ENCODE measurements at regions not wholly inside any gene's neighbourhood (a gene's known extent, or its start where the extent isn't known, plus 50 kb on each side); places are given as distances from the start of the nearest gene placed in this dataset.

- DNase-seq: no peak
Observed at GRCh38 chr6:14921170-14921569, 324.7 kb upstream of the JARID2 start.

- DNase-seq: peak; percentile 17
Observed at GRCh38 chr6:14921878-14922671, 323.8 kb upstream of the JARID2 start.

- DNase-seq: no peak
Observed at GRCh38 chr6:14922706-14923460, 323.0 kb upstream of the JARID2 start.

- DNase-seq: no peak
Observed at GRCh38 chr6:14924126-14925024, 321.5 kb upstream of the JARID2 start.

- DNase-seq: no peak
Observed at GRCh38 chr6:14925025-14925698, 320.7 kb upstream of the JARID2 start.

GRCh38 chr6:14925699-14926026 is 320.2 kb upstream of the JARID2 start:
- DNase-seq: no peak

- no peak for DNase-seq
Observed at GRCh38 chr6:14927398-14927797, 318.5 kb upstream of the JARID2 start.

- no peak for DNase-seq
Observed at GRCh38 chr6:14929291-14929690, 316.6 kb upstream of the JARID2 start.

- no peak for DNase-seq
Observed at GRCh38 chr6:14930366-14930989, 315.4 kb upstream of the JARID2 start.

GRCh38 chr6:14932485-14933182 is 313.2 kb upstream of the JARID2 start:
- peak; percentile 18 for DNase-seq

- DNase-seq: no peak
Observed at GRCh38 chr6:14933183-14933544, 312.7 kb upstream of the JARID2 start.

GRCh38 chr6:14934013-14934412 is 311.9 kb upstream of the JARID2 start:
- no peak for DNase-seq

- DNase-seq: no peak
Observed at GRCh38 chr6:14934844-14935243, 311.0 kb upstream of the JARID2 start.

GRCh38 chr6:14936861-14937260 is 309.0 kb upstream of the JARID2 start:
- DNase-seq: no peak

GRCh38 chr6:14943116-14943515 is 302.8 kb upstream of the JARID2 start:
- no peak for DNase-seq

- no peak for DNase-seq
Observed at GRCh38 chr6:14944593-14944992, 301.3 kb upstream of the JARID2 start.

GRCh38 chr6:14945461-14946185 is 300.2 kb upstream of the JARID2 start:
- DNase-seq: no peak

GRCh38 chr6:14946753-14947152 is 299.1 kb upstream of the JARID2 start:
- no peak for DNase-seq

- no peak for DNase-seq
Observed at GRCh38 chr6:14948586-14949245, 297.2 kb upstream of the JARID2 start.

Data from occipital lobe (tissue), 1 donor.